IMR-90 (cell line): ENCODE measurements at regions not wholly inside any gene's neighbourhood (a gene's known extent, or its start where the extent isn't known, plus 50 kb on each side); places are given as distances from the start of the nearest gene placed in this dataset. TPM values are rescaled to one million over a fixed set of nuclear protein-coding genes. Genes with fewer than 3 reads are reported as not detected.

Source experiments
- microRNA-seq, 2 experiments: library from miRNA; stranded (forward) in 1 of 2; unstranded in 1 of 2; fragments of 10-50 nt in 1 of 2; fragments of <30 nt in 1 of 2; gene quantifications in 1 of 2; microRNA quantifications in 1 of 2; one replicate each; pipeline versions ENCODE3 to v1.1.0; 2013 to 2020; ENCODE audit not compliant: insufficient read depth in 1 of 2, insufficient read length in 1 of 2, unreplicated experiment in 1 of 2
- small RNA-seq, 5 experiments: library from RNA; depleted of rRNA; stranded (forward); fragments of <200 nt; gene quantifications; one replicate each; pipeline ENCODE3, GENCODE V24; 2012

Small RNA genes in the stretch of these regions (microRNA-seq; reads per million reads assigned to microRNA genes)
- gene AC139792.3 (ENCODE audit: insufficient read depth, insufficient read length) = not detected

Small RNA genes in the stretch of these regions (small RNA-seq; reads per million reads assigned to genes)
- gene AC139792.3 = 0 reads per million in 5 experiments
